Lower leg skin (tissue), 4 donors: ENCODE measurements at regions not wholly inside any gene's neighbourhood (a gene's known extent, or its start where the extent isn't known, plus 50 kb on each side); places are given as distances from the start of the nearest gene placed in this dataset.

Source experiments
- DNase-seq, 2 donors: peaks; one replicate each; pipeline ENCODE4 v3.0.0-alpha.2; 2019; ENCODE audit warnings: low spot score in 2 of 2
- H3K4me3 ChIP-seq: fragments of 200-600 bp; sonication (generic); 2 replicates; pipeline ENCODE4 v1.5.1; 2017; ENCODE audit warnings: mild to moderate bottlenecking, low read depth; ENCODE audit not compliant: poor library complexity, severe bottlenecking
- CTCF ChIP-seq, 3 donors: fragments of 450-650 bp; IDR thresholded peaks; one replicate each; pipeline ENCODE4 v1.5.1; 2016; ENCODE audit warnings: antibody characterized with exemption in 3 of 3, mild to moderate bottlenecking in 3 of 3, moderate library complexity in 2 of 3
- POLR2A ChIP-seq, 2 donors: fragments of 450-650 bp; IDR thresholded peaks; one replicate each; pipeline ENCODE4 v1.6.1; 2016 to 2017; ENCODE audit warnings: antibody characterized with exemption in 2 of 2, mild to moderate bottlenecking in 1 of 2, moderate library complexity in 1 of 2
- WGBS, 2 donors: methylation state at CpG; one replicate each; pipeline ENCODE4 v1.1.5; 2018; 5-methylcytosine and 5-hydroxymethylcytosine counted together
- intact Hi-C: fragments of 100-400 bp; cut with DNase I; formaldehyde crosslinking; loops from one replicate; pipeline ENCODE4 v1.15.0; 2023; ENCODE audit warnings: low total_unique reads

- intact Hi-C loops = loop anchor here (10.0 kb wide), 1 partner anchor 99 kb away; no protein-coding TSS in a partner anchor
- DNase-seq = no peak
- H3K4me3 ChIP-seq = no peak overlapping the region
- TF ChIP-seq CTCF (IDR thresholded peaks at IDR 0.05) (no peak), POLR2A (IDR thresholded peaks at IDR 0.05) (no peak)
- WGBS, 2 donors = 61 to 63% methylated on average over 5 of the region's 5 CpGs
These were observed 66.2 kb downstream of the IGLL5 start for GRCh38 chr22:22953791-22954190.

GRCh38 chr22:22954656-22955055 is 67.0 kb downstream of the IGLL5 start:
- TF ChIP-seq POLR2A (IDR thresholded peaks at IDR 0.05) (no peak), CTCF (IDR thresholded peaks at IDR 0.05) (no peak)
- DNase-seq = no peak
- intact Hi-C loops = loop anchor here (10.0 kb wide), 1 partner anchor 100 kb away; no protein-coding TSS in a partner anchor
- WGBS, 2 donors = 16 to 18% methylated on average over 16 of the region's 16 CpGs
- H3K4me3 ChIP-seq = no peak overlapping the region

- H3K4me3 ChIP-seq = no peak overlapping the region
- intact Hi-C loops = loop anchor here (10.0 kb wide), 1 partner anchor 101 kb away; no protein-coding TSS in a partner anchor
- no peak for DNase-seq
- TF ChIP-seq CTCF (IDR thresholded peaks at IDR 0.05) = no peak
- TF ChIP-seq POLR2A (IDR thresholded peaks at IDR 0.05) = no peak
- WGBS, 2 donors = 30 to 33% methylated on average over 5 of the region's 5 CpGs
These were observed 67.7 kb downstream of the IGLL5 start for GRCh38 chr22:22955276-22955798.

GRCh38 chr22:22955866-22956535 is 68.4 kb downstream of the IGLL5 start:
- DNase-seq = peak; percentile 56 to 91
- H3K4me3 ChIP-seq = no peak overlapping the region
- no peak for TF ChIP-seq POLR2A (IDR thresholded peaks at IDR 0.05)
- 15 to 21% methylated on average over 6 to 8 of the region's 8 CpGs for whole genome bisulfite sequencing, 2 donors
- intact Hi-C loops = loop anchor here (10.0 kb wide), 1 partner anchor 101 kb away; no protein-coding TSS in a partner anchor

- intact Hi-C loops = loop anchor here (10.0 kb wide), 1 partner anchor 102 kb away; no protein-coding TSS in a partner anchor
- no peak overlapping the region for H3K4me3 ChIP-seq
- DNase-seq = no peak
- 78 to 84% methylated on average over 5 of the region's 5 CpGs for WGBS, 2 donors
- no peak for TF ChIP-seq CTCF (IDR thresholded peaks at IDR 0.05)
- no peak for TF ChIP-seq POLR2A (IDR thresholded peaks at IDR 0.05)
These were observed 69.5 kb downstream of the IGLL5 start for GRCh38 chr22:22957090-22957489.

- TF ChIP-seq POLR2A (IDR thresholded peaks at IDR 0.05) (no peak), CTCF (IDR thresholded peaks at IDR 0.05) (no peak)
- intact Hi-C loops = loop anchor here (10.0 kb wide), 1 partner anchor 104 kb away; no protein-coding TSS in a partner anchor
- no peak for DNase-seq
- WGBS, 2 donors = 75 to 76% methylated on average over 7 of the region's 7 CpGs
- H3K4me3 ChIP-seq = no peak overlapping the region
These were observed 71.0 kb downstream of the IGLL5 start for GRCh38 chr22:22958621-22959020.
